SK-N-SH (cell line): ENCODE measurements at regions not wholly inside any gene's neighbourhood (a gene's known extent, or its start where the extent isn't known, plus 50 kb on each side); places are given as distances from the start of the nearest gene placed in this dataset.

ENCODE experiments used
- CTCF ChIA-PET: fragments of 300-600, 350-600 bp; formaldehyde crosslinking; extraction: SDS; loops from one replicate; lab custom pipeline; 2021; lab: Yijun Ruan, JAX
- POLR2A ChIA-PET: fragments of 350-600 bp; sonication (Branson Sonifier 250); formaldehyde crosslinking; extraction: SDS; loops from one replicate; lab custom pipeline; 2020; ENCODE audit warnings: antibody characterized with exemption, inconsistent platforms; lab: Yijun Ruan, JAX
- DNase-seq: peaks from one replicate; pipeline ENCODE4 v3.0.0; 2012
- H2AFZ ChIP-seq: fragments of 200-600 bp; sonication (generic); 2 replicates; pipeline ENCODE4 v1.8.1; 2016; ENCODE audit warnings: antibody characterized with exemption, mild to moderate bottlenecking, low read depth
- H3F3A ChIP-seq: fragments of 200-600 bp; sonication (generic); replicated peaks from 2 replicates; pipeline ENCODE3; 2016; ENCODE audit warnings: antibody characterized with exemption, mild to moderate bottlenecking; ENCODE audit not compliant: insufficient read depth
- H3K27ac ChIP-seq, 2 experiments: fragments of 200-500 bp in 1 of 2; fragments of 200-600 bp in 1 of 2; sonication (Bioruptor generic) in 1 of 2; sonication (generic), shearing (Covaris generic) in 1 of 2; 2 replicates each; pipeline versions ENCODE4 v1.5.1 to v1.6.1; 2014 to 2016; ENCODE audit warnings: low read depth in 2 of 2, inconsistent platforms in 1 of 2, low read length in 1 of 2, mild to moderate bottlenecking in 1 of 2, mixed read lengths in 1 of 2
- H3K27me3 ChIP-seq: fragments of 200-600 bp; sonication (generic), shearing (Covaris generic); 2 replicates; pipeline ENCODE4 v1.6.1; 2016; ENCODE audit warnings: mixed run types; ENCODE audit not compliant: insufficient read depth
- H3K36me3 ChIP-seq, 2 experiments: fragments of 200-500 bp in 1 of 2; fragments of 200-600 bp in 1 of 2; sonication (Bioruptor generic) in 1 of 2; sonication (generic) in 1 of 2; replicated peaks in 1 of 2; 2 replicates each; pipeline versions ENCODE3 to v1.5.1; 2014 to 2016; ENCODE audit warnings: low read length in 1 of 2, mild to moderate bottlenecking in 1 of 2; ENCODE audit not compliant: insufficient read depth in 2 of 2, control insufficient read depth in 1 of 2
- H3K4me1 ChIP-seq, 2 experiments: fragments of 200-500 bp in 1 of 2; fragments of 200-600 bp in 1 of 2; sonication (Bioruptor generic) in 1 of 2; sonication (generic), shearing (Covaris generic) in 1 of 2; 2 replicates each; pipeline versions ENCODE4 v1.5.1 to v1.6.1; 2014 to 2016; ENCODE audit warnings: low read depth in 1 of 2, low read length in 1 of 2, mixed run types in 1 of 2; ENCODE audit not compliant: insufficient read depth in 2 of 2, control insufficient read depth in 1 of 2
- H3K4me2 ChIP-seq: fragments of 200-600 bp; sonication (generic), shearing (Covaris generic); 2 replicates; pipeline ENCODE4 v1.6.1; 2017; ENCODE audit warnings: mixed run types
- H3K4me3 ChIP-seq, 2 experiments: fragments of 200-500 bp in 1 of 2; fragments of 200-600 bp in 1 of 2; sonication (Bioruptor generic) in 1 of 2; sonication (generic), shearing (Covaris generic) in 1 of 2; 2 replicates each; pipeline versions ENCODE4 v1.5.1 to v1.8.1; 2014 to 2016; ENCODE audit warnings: low read depth in 2 of 2, inconsistent platforms in 1 of 2, low read length in 1 of 2, mild to moderate bottlenecking in 1 of 2, mixed read lengths in 1 of 2, moderate library complexity in 1 of 2
- H3K79me2 ChIP-seq: fragments of 200-600 bp; sonication (generic); 2 replicates; pipeline ENCODE4 v1.8.1; 2017; ENCODE audit warnings: mild to moderate bottlenecking; ENCODE audit not compliant: insufficient read depth
- H3K9ac ChIP-seq: fragments of 200-600 bp; sonication (generic); 2 replicates; pipeline ENCODE4 v1.6.1; 2017; ENCODE audit warnings: mixed run types
- H3K9me2 ChIP-seq: fragments of 200-600 bp; sonication (generic); 2 replicates; pipeline ENCODE4 v1.6.1; 2017; ENCODE audit warnings: mixed run types
- H3K9me3 ChIP-seq: fragments of 200-600 bp; sonication (generic); 2 replicates; pipeline ENCODE4 v1.6.1; 2017; ENCODE audit warnings: mixed run types, mild to moderate bottlenecking, moderate library complexity
- H4K20me1 ChIP-seq: fragments of 200-600 bp; sonication (generic); 2 replicates; pipeline ENCODE4 v1.6.1; 2017; ENCODE audit warnings: mild to moderate bottlenecking, mixed run types; ENCODE audit not compliant: insufficient read depth
- CHD2 ChIP-seq: fragments of 150-350 bp; IDR thresholded peaks from 2 replicates; pipeline ENCODE4 v1.6.1; 2018; ENCODE audit warnings: low read length; ENCODE audit not compliant: partially characterized antibody
- ELF1 ChIP-seq: IDR thresholded peaks from 2 replicates; pipeline ENCODE4 v1.4.0; 2012
- EP300 ChIP-seq, 2 experiments: IDR thresholded peaks; 2 replicates each; pipeline versions ENCODE4 v1.4.0 to v1.6.1; 2012; ENCODE audit warnings: borderline replicate concordance in 1 of 2, low read depth in 1 of 2, low read length in 1 of 2
- EZH2phosphoT487 ChIP-seq: fragments of 200-600 bp; sonication (generic); IDR thresholded peaks from 2 replicates; pipeline ENCODE4 v1.6.1; 2017; ENCODE audit warnings: low read depth, mixed run types, mild to moderate bottlenecking, antibody characterized with exemption, moderate library complexity, borderline replicate concordance
- FOSL2 ChIP-seq: IDR thresholded peaks from 2 replicates; pipeline ENCODE4 v1.4.0; 2012; ENCODE audit warnings: low read depth, mild to moderate bottlenecking, moderate library complexity, borderline replicate concordance
- GABPA ChIP-seq: IDR thresholded peaks from 2 replicates; pipeline ENCODE4 v1.4.0; 2012; ENCODE audit warnings: low read depth, mild to moderate bottlenecking
- GATA2 ChIP-seq: sonication (generic); formaldehyde crosslinking; IDR thresholded peaks from 2 replicates; pipeline ENCODE4 v1.5.0; 2020; ENCODE audit warnings: mild to moderate bottlenecking, missing genetic modification reagents
- NFIC ChIP-seq: IDR thresholded peaks from 2 replicates; pipeline ENCODE4 v1.4.0; 2012; ENCODE audit warnings: borderline replicate concordance
- RCOR1 ChIP-seq: fragments of 150-350 bp; IDR thresholded peaks from 2 replicates; pipeline ENCODE4 v1.6.1; 2017; ENCODE audit warnings: antibody characterized with exemption, low read length
- SIN3A ChIP-seq: IDR thresholded peaks from 2 replicates; pipeline ENCODE4 v1.6.1; 2012; ENCODE audit warnings: low read depth, mild to moderate bottlenecking, low read length, moderate library complexity, borderline replicate concordance
- SMC3 ChIP-seq: IDR thresholded peaks from 2 replicates; pipeline ENCODE4 v1.6.1; 2012; ENCODE audit warnings: low read depth, low read length, improper control_type of control experiment
- TAF1 ChIP-seq: IDR thresholded peaks from 2 replicates; pipeline ENCODE4 v1.6.1; 2012; ENCODE audit warnings: low read depth, mild to moderate bottlenecking, low read length, moderate library complexity, borderline replicate concordance
- TCF12 ChIP-seq: IDR thresholded peaks from 2 replicates; pipeline ENCODE4 v1.4.0; 2012
- TEAD4 ChIP-seq: IDR thresholded peaks from 2 replicates; pipeline ENCODE4 v1.4.0; 2012; ENCODE audit warnings: mild to moderate bottlenecking, borderline replicate concordance; ENCODE audit not compliant: insufficient read depth
- YY1 ChIP-seq: IDR thresholded peaks from 2 replicates; pipeline ENCODE4 v1.4.0; 2012; ENCODE audit warnings: low read depth, mild to moderate bottlenecking
- WGBS: methylation state at CpG from one replicate; pipeline ENCODE4 v1.1.6; 2017; ENCODE audit warnings: low lambda C conversion rate; 5-methylcytosine and 5-hydroxymethylcytosine counted together
- TF ChIP-seq, protein P1 (sequence below): IDR thresholded peaks from 2 replicates; pipeline ENCODE4 v1.6.1; 2012; ENCODE audit warnings: mild to moderate bottlenecking, low read depth, low read length, moderate library complexity
- TF ChIP-seq, protein P2 (sequence below): fragments of 200-600 bp; sonication (generic); IDR thresholded peaks from 2 replicates; pipeline ENCODE4 v1.6.1; 2017; ENCODE audit warnings: antibody characterized with exemption, mild to moderate bottlenecking, moderate library complexity
- TF ChIP-seq, protein P3 (sequence below): IDR thresholded peaks from 2 replicates; pipeline ENCODE4 v1.4.0; 2012; ENCODE audit warnings: low read depth, borderline replicate concordance

DNA sequence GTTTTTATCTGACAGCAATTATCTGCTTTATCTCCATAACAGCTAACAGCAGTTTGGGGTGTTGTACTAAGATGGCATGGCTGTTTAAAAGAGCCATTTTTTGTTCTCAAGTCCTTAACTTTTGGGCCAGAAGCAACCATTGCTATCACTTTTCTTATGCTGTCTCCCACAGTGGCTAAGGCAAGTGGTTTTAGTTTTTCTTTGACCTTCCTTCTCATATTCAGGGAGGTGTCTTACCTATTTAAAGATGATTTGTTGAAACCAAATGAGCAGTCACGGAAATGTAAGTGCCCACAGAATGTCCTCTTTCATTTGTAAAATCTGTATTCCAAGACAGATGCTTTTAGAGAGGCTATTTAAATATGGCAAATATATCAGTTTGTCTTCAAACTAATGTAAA lies 96.8 kb upstream of the USP15 start:
- Histone ChIP-seq H3K4me3 (no peak overlapping the region), H3K27me3 (no peaks in the 10 kb centered on the region), H3K79me2 (no peaks in the 10 kb centered on the region), H3K9me2 (no peaks in the 10 kb centered on the region), H3K4me2 (no peak overlapping the region), H3F3A (no peaks in the 10 kb centered on the region), H2AFZ (no peak overlapping the region), H3K4me1 (no peaks in the 10 kb centered on the region), H3K27ac (no peak overlapping the region), H3K9ac (no peak overlapping the region), H3K9me3 (no peaks in the 10 kb centered on the region), H3K36me3 (no peaks in the 10 kb centered on the region), H4K20me1 (no peaks in the 10 kb centered on the region)
- POLR2A ChIA-PET = no interaction called here
- no peak for DNase-seq
- CTCF ChIA-PET = interaction anchor here (1.4 to 2.7 kb wide), 2 partner anchors 39 to 47 kb away, joined by 4 to 6 read pairs; no protein-coding TSS in a partner anchor
- WGBS = 6% methylated on average over 1 of the region's 1 CpG
- TF ChIP-seq FOSL2 (no peak), TAF1 (no peak), GATA2 (CRISPR knock-in tag) (no peak), YY1 (no peak), TCF12 (no peak), NFIC (no peak), GABPA (no peak), TEAD4 (no peak), RCOR1 (no peak), ELF1 (no peak), EZH2phosphoT487 (no peak), EP300 (IDR thresholded peaks at IDR 0.05; ENCODE audit: borderline replicate concordance in 1 of 2, low read depth in 1 of 2, low read length in 1 of 2) (no peak), CHD2 (no peak), SMC3 (no peak), SIN3A (no peak)
- TF ChIP-seq, protein P1, sequence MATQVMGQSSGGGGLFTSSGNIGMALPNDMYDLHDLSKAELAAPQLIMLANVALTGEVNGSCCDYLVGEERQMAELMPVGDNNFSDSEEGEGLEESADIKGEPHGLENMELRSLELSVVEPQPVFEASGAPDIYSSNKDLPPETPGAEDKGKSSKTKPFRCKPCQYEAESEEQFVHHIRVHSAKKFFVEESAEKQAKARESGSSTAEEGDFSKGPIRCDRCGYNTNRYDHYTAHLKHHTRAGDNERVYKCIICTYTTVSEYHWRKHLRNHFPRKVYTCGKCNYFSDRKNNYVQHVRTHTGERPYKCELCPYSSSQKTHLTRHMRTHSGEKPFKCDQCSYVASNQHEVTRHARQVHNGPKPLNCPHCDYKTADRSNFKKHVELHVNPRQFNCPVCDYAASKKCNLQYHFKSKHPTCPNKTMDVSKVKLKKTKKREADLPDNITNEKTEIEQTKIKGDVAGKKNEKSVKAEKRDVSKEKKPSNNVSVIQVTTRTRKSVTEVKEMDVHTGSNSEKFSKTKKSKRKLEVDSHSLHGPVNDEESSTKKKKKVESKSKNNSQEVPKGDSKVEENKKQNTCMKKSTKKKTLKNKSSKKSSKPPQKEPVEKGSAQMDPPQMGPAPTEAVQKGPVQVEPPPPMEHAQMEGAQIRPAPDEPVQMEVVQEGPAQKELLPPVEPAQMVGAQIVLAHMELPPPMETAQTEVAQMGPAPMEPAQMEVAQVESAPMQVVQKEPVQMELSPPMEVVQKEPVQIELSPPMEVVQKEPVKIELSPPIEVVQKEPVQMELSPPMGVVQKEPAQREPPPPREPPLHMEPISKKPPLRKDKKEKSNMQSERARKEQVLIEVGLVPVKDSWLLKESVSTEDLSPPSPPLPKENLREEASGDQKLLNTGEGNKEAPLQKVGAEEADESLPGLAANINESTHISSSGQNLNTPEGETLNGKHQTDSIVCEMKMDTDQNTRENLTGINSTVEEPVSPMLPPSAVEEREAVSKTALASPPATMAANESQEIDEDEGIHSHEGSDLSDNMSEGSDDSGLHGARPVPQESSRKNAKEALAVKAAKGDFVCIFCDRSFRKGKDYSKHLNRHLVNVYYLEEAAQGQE = no peak
- TF ChIP-seq, protein P2, sequence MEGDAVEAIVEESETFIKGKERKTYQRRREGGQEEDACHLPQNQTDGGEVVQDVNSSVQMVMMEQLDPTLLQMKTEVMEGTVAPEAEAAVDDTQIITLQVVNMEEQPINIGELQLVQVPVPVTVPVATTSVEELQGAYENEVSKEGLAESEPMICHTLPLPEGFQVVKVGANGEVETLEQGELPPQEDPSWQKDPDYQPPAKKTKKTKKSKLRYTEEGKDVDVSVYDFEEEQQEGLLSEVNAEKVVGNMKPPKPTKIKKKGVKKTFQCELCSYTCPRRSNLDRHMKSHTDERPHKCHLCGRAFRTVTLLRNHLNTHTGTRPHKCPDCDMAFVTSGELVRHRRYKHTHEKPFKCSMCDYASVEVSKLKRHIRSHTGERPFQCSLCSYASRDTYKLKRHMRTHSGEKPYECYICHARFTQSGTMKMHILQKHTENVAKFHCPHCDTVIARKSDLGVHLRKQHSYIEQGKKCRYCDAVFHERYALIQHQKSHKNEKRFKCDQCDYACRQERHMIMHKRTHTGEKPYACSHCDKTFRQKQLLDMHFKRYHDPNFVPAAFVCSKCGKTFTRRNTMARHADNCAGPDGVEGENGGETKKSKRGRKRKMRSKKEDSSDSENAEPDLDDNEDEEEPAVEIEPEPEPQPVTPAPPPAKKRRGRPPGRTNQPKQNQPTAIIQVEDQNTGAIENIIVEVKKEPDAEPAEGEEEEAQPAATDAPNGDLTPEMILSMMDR = no peak
- TF ChIP-seq, protein P3, sequence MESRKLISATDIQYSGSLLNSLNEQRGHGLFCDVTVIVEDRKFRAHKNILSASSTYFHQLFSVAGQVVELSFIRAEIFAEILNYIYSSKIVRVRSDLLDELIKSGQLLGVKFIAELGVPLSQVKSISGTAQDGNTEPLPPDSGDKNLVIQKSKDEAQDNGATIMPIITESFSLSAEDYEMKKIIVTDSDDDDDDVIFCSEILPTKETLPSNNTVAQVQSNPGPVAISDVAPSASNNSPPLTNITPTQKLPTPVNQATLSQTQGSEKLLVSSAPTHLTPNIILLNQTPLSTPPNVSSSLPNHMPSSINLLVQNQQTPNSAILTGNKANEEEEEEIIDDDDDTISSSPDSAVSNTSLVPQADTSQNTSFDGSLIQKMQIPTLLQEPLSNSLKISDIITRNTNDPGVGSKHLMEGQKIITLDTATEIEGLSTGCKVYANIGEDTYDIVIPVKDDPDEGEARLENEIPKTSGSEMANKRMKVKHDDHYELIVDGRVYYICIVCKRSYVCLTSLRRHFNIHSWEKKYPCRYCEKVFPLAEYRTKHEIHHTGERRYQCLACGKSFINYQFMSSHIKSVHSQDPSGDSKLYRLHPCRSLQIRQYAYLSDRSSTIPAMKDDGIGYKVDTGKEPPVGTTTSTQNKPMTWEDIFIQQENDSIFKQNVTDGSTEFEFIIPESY = no peak
